Loucy (cell line): ENCODE measurements at regions not wholly inside any gene's neighbourhood (a gene's known extent, or its start where the extent isn't known, plus 50 kb on each side); places are given as distances from the start of the nearest gene placed in this dataset.

ENCODE experiments used
- H2AFZ ChIP-seq: fragments of 200-600 bp; sonication (generic); 2 replicates; pipeline ENCODE4 v1.6.0; 2016; ENCODE audit warnings: antibody characterized with exemption, mild to moderate bottlenecking, low read length, moderate library complexity
- H3F3A ChIP-seq: fragments of 200-600 bp; 2 replicates; pipeline ENCODE4 v1.6.0; 2016; ENCODE audit warnings: antibody characterized with exemption, low read depth, mild to moderate bottlenecking
- H3K27me3 ChIP-seq: fragments of 200-600 bp; sonication (generic); 2 replicates; pipeline ENCODE4 v1.6.1; 2014; ENCODE audit warnings: low read length, mild to moderate bottlenecking; ENCODE audit not compliant: insufficient read depth, poor library complexity, severe bottlenecking
- H3K36me3 ChIP-seq: fragments of 200-600 bp; sonication (generic); 2 replicates; pipeline ENCODE4 v1.6.1; 2016; ENCODE audit warnings: low read length; ENCODE audit not compliant: insufficient read depth
- H3K4me1 ChIP-seq: fragments of 200-600 bp; sonication (generic); 2 replicates; pipeline ENCODE4 v1.5.1; 2014; ENCODE audit warnings: low read length, mild to moderate bottlenecking; ENCODE audit not compliant: insufficient read depth, poor library complexity, severe bottlenecking
- H3K4me2 ChIP-seq: fragments of 200-600 bp; sonication (generic); 2 replicates; pipeline ENCODE4 v1.6.0; 2014; ENCODE audit warnings: antibody characterized with exemption, low read length, low read depth, mild to moderate bottlenecking; ENCODE audit not compliant: poor library complexity, severe bottlenecking
- H3K4me3 ChIP-seq: fragments of 200-600 bp; sonication (generic); 2 replicates; pipeline ENCODE4 v1.5.1; 2014; ENCODE audit warnings: low read length, mild to moderate bottlenecking, mixed read lengths; ENCODE audit not compliant: poor library complexity, severe bottlenecking
- H3K79me2 ChIP-seq: fragments of 200-600 bp; sonication (generic); 2 replicates; pipeline ENCODE4 v1.6.1; 2014; ENCODE audit warnings: low read length; ENCODE audit not compliant: insufficient read depth
- H3K9ac ChIP-seq: fragments of 200-600 bp; sonication (generic); 2 replicates; pipeline ENCODE4 v1.6.0; 2014; ENCODE audit warnings: mild to moderate bottlenecking, low read depth, low read length, moderate library complexity; ENCODE audit not compliant: poor library complexity, severe bottlenecking
- H3K9me2 ChIP-seq: fragments of 200-600 bp; sonication (generic); replicated peaks from 2 replicates; pipeline ENCODE4 v1.6.1; 2016; ENCODE audit warnings: low read depth, low read length, mixed read lengths
- H3K9me3 ChIP-seq: fragments of 200-600 bp; sonication (generic); 2 replicates; pipeline ENCODE4 v1.6.1; 2014; ENCODE audit warnings: mild to moderate bottlenecking, antibody characterized with exemption, low read length, low read depth; ENCODE audit not compliant: insufficient read depth
- H4K20me1 ChIP-seq: fragments of 200-600 bp; sonication (generic); 2 replicates; pipeline ENCODE4 v1.6.0; 2014; ENCODE audit warnings: antibody characterized with exemption, low read length, mild to moderate bottlenecking; ENCODE audit not compliant: insufficient read depth, poor library complexity, severe bottlenecking
- CTCF ChIP-seq: fragments of 200-600 bp; sonication (generic); conservative IDR thresholded peaks from 2 replicates; pipeline ENCODE4 v1.5.1; 2014; ENCODE audit warnings: mild to moderate bottlenecking, antibody characterized with exemption, low read length
- EZH2phosphoT487 ChIP-seq: fragments of 200-600 bp; IDR thresholded peaks from 2 replicates; pipeline ENCODE4 v1.6.1; 2018; ENCODE audit warnings: antibody characterized with exemption, mild to moderate bottlenecking, moderate library complexity, borderline replicate concordance

- TF ChIP-seq EZH2phosphoT487: no peak
- no peak for TF ChIP-seq CTCF
- Histone ChIP-seq H3K4me2 (no peak overlapping the region), H4K20me1 (no peaks in the 10 kb centered on the region), H3K27me3 (no peaks in the 10 kb centered on the region), H3K9me3 (peaks cover 4% of the 10 kb centered on the region; the same call in 1 of the 2 replicates), H3K4me3 (no peak overlapping the region), H3K79me2 (no peaks in the 10 kb centered on the region), H3K9ac (no peak overlapping the region), H3K4me1 (no peaks in the 10 kb centered on the region), H3F3A (no peaks in the 10 kb centered on the region), H3K9me2 (no peaks in the 10 kb centered on the region), H2AFZ (no peak overlapping the region), H3K36me3 (no peaks in the 10 kb centered on the region)
These were observed 76.2 kb upstream of the TWIST2 start for GRCh38 chr2:238771639-238772038.

GRCh38 chr2:238772635-238773297 lies 75.1 kb upstream of the TWIST2 start:
- Histone ChIP-seq H3K27me3 (no peaks in the 10 kb centered on the region), H3K9ac (no peak overlapping the region), H3K4me1 (no peaks in the 10 kb centered on the region), H2AFZ (no peak overlapping the region), H4K20me1 (no peaks in the 10 kb centered on the region), H3F3A (no peaks in the 10 kb centered on the region), H3K4me3 (no peak overlapping the region), H3K79me2 (no peaks in the 10 kb centered on the region), H3K4me2 (no peak overlapping the region), H3K36me3 (no peaks in the 10 kb centered on the region), H3K9me2 (no peaks in the 10 kb centered on the region), H3K9me3 (peaks cover 4% of the 10 kb centered on the region; the same call in 1 of the 2 replicates)
- TF ChIP-seq EZH2phosphoT487 (no peak), CTCF (no peak)

GRCh38 chr2:238773472-238773871 lies 74.4 kb upstream of the TWIST2 start:
- H3K9me2 ChIP-seq: no peaks in the 10 kb centered on the region
- H4K20me1 ChIP-seq: no peaks in the 10 kb centered on the region
- H3K4me1 ChIP-seq: no peaks in the 10 kb centered on the region
- no peak overlapping the region for H2AFZ ChIP-seq
- H3K9ac ChIP-seq: no peak overlapping the region
- no peak for TF ChIP-seq EZH2phosphoT487
- H3K9me3 ChIP-seq: peaks cover 4% of the 10 kb centered on the region; the same call in 1 of the 2 replicates
- no peaks in the 10 kb centered on the region for H3F3A ChIP-seq
- H3K79me2 ChIP-seq: no peaks in the 10 kb centered on the region
- H3K36me3 ChIP-seq: no peaks in the 10 kb centered on the region
- no peak overlapping the region for H3K4me3 ChIP-seq
- no peaks in the 10 kb centered on the region for H3K27me3 ChIP-seq
- no peak overlapping the region for H3K4me2 ChIP-seq

GRCh38 chr2:238774071-238774470 lies 73.8 kb upstream of the TWIST2 start:
- H2AFZ ChIP-seq: no peak overlapping the region
- TF ChIP-seq CTCF (no peak), EZH2phosphoT487 (no peak)

More at GRCh38 chr2:238774071-238774470, 73.8 kb upstream of the TWIST2 start:
- Histone ChIP-seq H3K4me3 (no peak overlapping the region), H3K27me3 (no peaks in the 10 kb centered on the region), H3K9ac (no peak overlapping the region), H4K20me1 (no peaks in the 10 kb centered on the region), H3K4me2 (no peak overlapping the region), H3K79me2 (no peaks in the 10 kb centered on the region), H3K4me1 (no peaks in the 10 kb centered on the region), H3K36me3 (no peaks in the 10 kb centered on the region), H3K9me2 (no peaks in the 10 kb centered on the region), H3F3A (no peaks in the 10 kb centered on the region), H3K9me3 (peaks cover 4% of the 10 kb centered on the region; the same call in 1 of the 2 replicates)
